Muscle of back (tissue), 3 donors: ENCODE measurements at regions not wholly inside any gene's neighbourhood (a gene's known extent, or its start where the extent isn't known, plus 50 kb on each side); places are given as distances from the start of the nearest gene placed in this dataset.
A peak's percentile ranks its signal among the peaks of the same experiment; 100 is the strongest.

Source experiments
- DNase-seq, 3 donors: peaks; one replicate each; pipeline versions ENCODE4 v3.0.0 to v3.0.0-alpha.2; 2013

- no peak for DNase-seq
Measured at GRCh38 chr1:94644352-94644751, 102.8 kb upstream of the F3 start.

GRCh38 chr1:94643819-94644218, 102.3 kb upstream of the F3 start:
- DNase-seq = no peak

GRCh38 chr1:94642617-94643321, 101.2 kb upstream of the F3 start:
- DNase-seq = no peak

- no peak for DNase-seq
Measured at GRCh38 chr1:94641990-94642389, 100.4 kb upstream of the F3 start.

- no peak for DNase-seq
Measured at GRCh38 chr1:94640125-94640524, 98.6 kb upstream of the F3 start.

GRCh38 chr1:94637121-94637520, 95.6 kb upstream of the F3 start:
- DNase-seq = no peak

- no peak for DNase-seq
Measured at GRCh38 chr1:94636624-94637023, 95.1 kb upstream of the F3 start.

GRCh38 chr1:94636100-94636499, 94.5 kb upstream of the F3 start:
- no peak for DNase-seq

- no peak for DNase-seq
Measured at GRCh38 chr1:94634977-94635416, 93.4 kb upstream of the F3 start.

- no peak for DNase-seq
Measured at GRCh38 chr1:94633051-94633450, 91.5 kb upstream of the F3 start.

GRCh38 chr1:94629259-94630181, 88.0 kb upstream of the F3 start:
- no peak for DNase-seq

GRCh38 chr1:94628499-94628843, 86.9 kb upstream of the F3 start:
- no peak for DNase-seq

GRCh38 chr1:94627771-94628498, 86.4 kb upstream of the F3 start:
- DNase-seq = no peak

GRCh38 chr1:94624203-94624602, 82.6 kb upstream of the F3 start:
- DNase-seq = no peak

- DNase-seq = no peak
Measured at GRCh38 chr1:94623560-94624148, 82.1 kb upstream of the F3 start.

- no peak for DNase-seq
Measured at GRCh38 chr1:94622757-94623156, 81.2 kb upstream of the F3 start.

- DNase-seq = no peak
Measured at GRCh38 chr1:94621802-94622201, 80.2 kb upstream of the F3 start.

GRCh38 chr1:94621395-94621794, 79.8 kb upstream of the F3 start:
- peak in 1 of 3 donors; percentile 21 for DNase-seq

GRCh38 chr1:94620345-94621031, 78.9 kb upstream of the F3 start:
- DNase-seq = no peak

- DNase-seq = no peak
Measured at GRCh38 chr1:94619731-94620130, 78.2 kb upstream of the F3 start.

GRCh38 chr1:94617957-94618739, 76.6 kb upstream of the F3 start:
- DNase-seq = no peak
